Natural killer cell treated with Interleukin-12 subunit alpha and Interleukin-12 subunit beta and Interleukin-15 and Interleukin-18, amount 100 ng/mL, for 72 hours (primary cell): ENCODE measurements at regions not wholly inside any gene's neighbourhood (a gene's known extent, or its start where the extent isn't known, plus 50 kb on each side); places are given as distances from the start of the nearest gene placed in this dataset.

Source experiments
- ATAC-seq, 2 donors: fragments of 150-1000 bp; cut with Tn5 transposase in 1 of 2; sonication (Bioruptor Pico), chemical (Tn5 transposase) in 1 of 2; 2 replicates each; pipeline ENCODE4 v1.10.0; 2021
- DNase-seq: peaks from one replicate; pipeline ENCODE4 v3.0.0; 2022; ENCODE audit warnings: low spot score
- H3K27ac Mint-ChIP-seq, 2 donors: 1 replicate in 1 of 2; 2 replicates in 1 of 2; pipeline ENCODE4 v1.8.0; 2022; ENCODE audit warnings: mixed read lengths in 2 of 2, mild to moderate bottlenecking in 1 of 2, moderate library complexity in 1 of 2
- H3K27me3 Mint-ChIP-seq, 2 donors: 1 replicate in 1 of 2; 2 replicates in 1 of 2; pipeline ENCODE4 v1.8.0; 2022; ENCODE audit warnings: mixed read lengths in 2 of 2
- H3K36me3 Mint-ChIP-seq: one replicate; pipeline ENCODE4 v1.8.0; 2022; ENCODE audit warnings: mixed read lengths
- H3K4me1 Mint-ChIP-seq, 2 donors: 1 replicate in 1 of 2; 2 replicates in 1 of 2; pipeline ENCODE4 v1.8.0; 2022; ENCODE audit warnings: low read depth in 2 of 2, mixed read lengths in 2 of 2, mild to moderate bottlenecking in 1 of 2
- H3K4me3 Mint-ChIP-seq: one replicate; pipeline ENCODE4 v1.8.0; 2022; ENCODE audit warnings: mixed read lengths
- H3K9me3 Mint-ChIP-seq: 2 replicates; pipeline ENCODE4 v1.8.0; 2022; ENCODE audit warnings: mixed read lengths

GRCh38 chr2:121969766-121970639 is 214.6 kb downstream of the TSN start:
- no peak overlapping the region for H3K4me3 Mint-ChIP-seq
- H3K9me3 Mint-ChIP-seq = no peaks in the 10 kb centered on the region
- DNase-seq (no peak), ATAC-seq (no peak)
- no peaks in the 10 kb centered on the region for H3K36me3 Mint-ChIP-seq
- no peak overlapping the region for H3K27ac Mint-ChIP-seq
- peaks cover 0 to 2% of the 10 kb centered on the region in 2 donors for H3K4me1 Mint-ChIP-seq
- peaks cover 21% of the 10 kb centered on the region in 2 donors for H3K27me3 Mint-ChIP-seq

GRCh38 chr2:121972203-121972602 is 216.8 kb downstream of the TSN start:
- DNase-seq = no peak
- H3K9me3 Mint-ChIP-seq = no peaks in the 10 kb centered on the region
- peaks cover 5 to 10% of the 10 kb centered on the region in 2 donors for H3K4me1 Mint-ChIP-seq
- no peak for ATAC-seq
- no peak overlapping the region for H3K4me3 Mint-ChIP-seq
- H3K27me3 Mint-ChIP-seq = peaks cover 16 to 21% of the 10 kb centered on the region in 2 donors
- H3K36me3 Mint-ChIP-seq = no peaks in the 10 kb centered on the region
- no peak overlapping the region for H3K27ac Mint-ChIP-seq

GRCh38 chr2:121974897-121975661 is 219.6 kb downstream of the TSN start:
- DNase-seq = no peak
- Mint-ChIP-seq H3K36me3 (no peaks in the 10 kb centered on the region), H3K27me3 (peaks cover 7 to 8% of the 10 kb centered on the region in 2 donors), H3K9me3 (no peaks in the 10 kb centered on the region), H3K27ac (no peak overlapping the region), H3K4me1 (peaks cover 5 to 10% of the 10 kb centered on the region in 2 donors), H3K4me3 (peak overlapping the region; percentile 58)
- ATAC-seq = peak; percentile 81 to 84

- DNase-seq (no peak), ATAC-seq (no peak)
- Mint-ChIP-seq H3K36me3 (no peaks in the 10 kb centered on the region), H3K4me3 (no peak overlapping the region), H3K27ac (no peak overlapping the region), H3K4me1 (peaks cover 5 to 10% of the 10 kb centered on the region in 2 donors), H3K9me3 (no peaks in the 10 kb centered on the region), H3K27me3 (peaks cover 3 to 6% of the 10 kb centered on the region in 2 donors)
Measured at GRCh38 chr2:121976926-121977325, 221.5 kb downstream of the TSN start.

GRCh38 chr2:121977326-121977725 is 221.9 kb downstream of the TSN start:
- H3K27me3 Mint-ChIP-seq = peaks cover 3 to 6% of the 10 kb centered on the region in 2 donors
- H3K4me3 Mint-ChIP-seq = no peak overlapping the region
- H3K36me3 Mint-ChIP-seq = no peaks in the 10 kb centered on the region
- ATAC-seq (no peak), DNase-seq (no peak)
- H3K4me1 Mint-ChIP-seq = peaks cover 5 to 10% of the 10 kb centered on the region in 2 donors
- no peak overlapping the region for H3K27ac Mint-ChIP-seq
- H3K9me3 Mint-ChIP-seq = no peaks in the 10 kb centered on the region

- H3K4me1 Mint-ChIP-seq = no peaks in the 10 kb centered on the region
- DNase-seq (no peak), ATAC-seq (peak in 1 of 2 donors; percentile 6)
- H3K27ac Mint-ChIP-seq = no peak overlapping the region
- no peaks in the 10 kb centered on the region for H3K9me3 Mint-ChIP-seq
- H3K36me3 Mint-ChIP-seq = no peaks in the 10 kb centered on the region
- H3K27me3 Mint-ChIP-seq = peaks cover 6 to 11% of the 10 kb centered on the region in 2 donors
- H3K4me3 Mint-ChIP-seq = no peak overlapping the region
Measured at GRCh38 chr2:121992700-121993099, 237.2 kb downstream of the TSN start.

- Mint-ChIP-seq H3K27ac (no peak overlapping the region), H3K9me3 (no peaks in the 10 kb centered on the region), H3K27me3 (peaks cover 6 to 10% of the 10 kb centered on the region in 2 donors), H3K4me1 (no peaks in the 10 kb centered on the region), H3K36me3 (no peaks in the 10 kb centered on the region), H3K4me3 (no peak overlapping the region)
- ATAC-seq = peak in 1 of 2 donors; percentile 11
- no peak for DNase-seq
Measured at GRCh38 chr2:121993682-121994081, 238.2 kb downstream of the TSN start.

GRCh38 chr2:121994238-121995206 is 239.1 kb downstream of the TSN start:
- ATAC-seq (no peak), DNase-seq (no peak)
- Mint-ChIP-seq H3K27me3 (peaks cover 2% of the 10 kb centered on the region in 2 donors), H3K9me3 (no peaks in the 10 kb centered on the region), H3K4me1 (no peaks in the 10 kb centered on the region), H3K36me3 (no peaks in the 10 kb centered on the region), H3K27ac (no peak overlapping the region), H3K4me3 (no peak overlapping the region)

GRCh38 chr2:121998751-121999150 is 243.3 kb downstream of the TSN start:
- H3K4me1 Mint-ChIP-seq = no peaks in the 10 kb centered on the region
- no peak for ATAC-seq
- DNase-seq = no peak
- H3K4me3 Mint-ChIP-seq = no peak overlapping the region
- H3K9me3 Mint-ChIP-seq = no peaks in the 10 kb centered on the region
- H3K27ac Mint-ChIP-seq = no peak overlapping the region
- H3K27me3 Mint-ChIP-seq = peaks cover 0 to 8% of the 10 kb centered on the region in 2 donors
- H3K36me3 Mint-ChIP-seq = no peaks in the 10 kb centered on the region

GRCh38 chr2:121999264-121999663 is 243.8 kb downstream of the TSN start:
- H3K4me1 Mint-ChIP-seq = no peaks in the 10 kb centered on the region
- no peak overlapping the region for H3K27ac Mint-ChIP-seq
- no peak overlapping the region for H3K4me3 Mint-ChIP-seq
- no peaks in the 10 kb centered on the region for H3K9me3 Mint-ChIP-seq
- peaks cover 0 to 8% of the 10 kb centered on the region in 2 donors for H3K27me3 Mint-ChIP-seq
- no peaks in the 10 kb centered on the region for H3K36me3 Mint-ChIP-seq
- ATAC-seq (no peak), DNase-seq (no peak)

- Mint-ChIP-seq H3K27me3 (peaks cover 0 to 9% of the 10 kb centered on the region in 2 donors), H3K27ac (no peak overlapping the region), H3K36me3 (no peaks in the 10 kb centered on the region), H3K9me3 (no peaks in the 10 kb centered on the region), H3K4me1 (no peaks in the 10 kb centered on the region), H3K4me3 (no peak overlapping the region)
- ATAC-seq (no peak), DNase-seq (no peak)
Measured at GRCh38 chr2:122000556-122001340, 245.3 kb downstream of the TSN start.

- Mint-ChIP-seq H3K4me3 (no peak overlapping the region), H3K4me1 (no peaks in the 10 kb centered on the region), H3K27ac (no peak overlapping the region), H3K9me3 (no peaks in the 10 kb centered on the region), H3K36me3 (no peaks in the 10 kb centered on the region), H3K27me3 (peaks cover 0 to 13% of the 10 kb centered on the region in 2 donors)
- ATAC-seq = no peak
- DNase-seq = no peak
Measured at GRCh38 chr2:122001441-122001874, 246.0 kb downstream of the TSN start.
